IMR-90 (cell line): ENCODE measurements at regions not wholly inside any gene's neighbourhood (a gene's known extent, or its start where the extent isn't known, plus 50 kb on each side); places are given as distances from the start of the nearest gene placed in this dataset.

Experiments used
- ATAC-seq: fragments of 200-7000 bp; cut with Tn5 transposase; 2 replicates; pipeline ENCODE4 v1.9.1; 2020; ENCODE audit warnings: low read depth, mild to moderate bottlenecking, moderate library complexity
- BruUV-seq: library from RNA; stranded (reverse); fragments of 400-500 nt; replicated peaks from 2 replicates; lab custom pipeline; 2021; lab: Mats Ljungman, UMichigan
- CTCF ChIA-PET: fragments of 300-600 bp; formaldehyde crosslinking; extraction: SDS; loops from one replicate; lab custom pipeline; 2021; ENCODE audit warnings: antibody characterized with exemption; lab: Yijun Ruan, JAX
- POLR2A ChIA-PET: fragments of 300-600 bp; sonication (Branson Sonifier 250); formaldehyde crosslinking; loops from one replicate; lab custom pipeline; 2022; ENCODE audit warnings: antibody characterized with exemption; ENCODE audit not compliant: unreplicated experiment; lab: Charles Lee
- DNase-seq: peaks from one replicate; pipeline ENCODE4 v3.0.0; 2013
- H2AFZ ChIP-seq: replicated peaks from 2 replicates; pipeline ENCODE3; 2013; ENCODE audit warnings: low read length, mild to moderate bottlenecking; ENCODE audit not compliant: poor library complexity
- H2AK5ac ChIP-seq: 2 replicates; pipeline ENCODE4 v1.6.1; 2013; ENCODE audit warnings: low read depth, low read length, inconsistent platforms
- H2AK9ac ChIP-seq: replicated peaks from 2 replicates; pipeline ENCODE3; 2013; ENCODE audit warnings: mild to moderate bottlenecking, low read depth, low read length, moderate library complexity; ENCODE audit not compliant: poor library complexity
- H2BK120ac ChIP-seq: 2 replicates; pipeline ENCODE4 v1.6.1; 2013; ENCODE audit warnings: low read depth, low read length, inconsistent platforms
- H2BK15ac ChIP-seq: 3 replicates; pipeline ENCODE4 v1.6.1; 2013; ENCODE audit warnings: low read depth, low read length, inconsistent platforms
- H2BK20ac ChIP-seq: 2 replicates; pipeline ENCODE4 v1.6.1; 2013; ENCODE audit warnings: low read depth, mild to moderate bottlenecking, inconsistent platforms, low read length, moderate library complexity
- H2BK5ac ChIP-seq: 2 replicates; pipeline ENCODE4 v1.6.1; 2013; ENCODE audit warnings: mild to moderate bottlenecking, low read depth, low read length, inconsistent platforms; ENCODE audit not compliant: poor library complexity, severe bottlenecking
- H3K14ac ChIP-seq: replicated peaks from 2 replicates; pipeline ENCODE4 v1.6.1; 2013; ENCODE audit warnings: low read depth, low read length, inconsistent platforms
- H3K18ac ChIP-seq: 2 replicates; pipeline ENCODE4 v1.6.1; 2013; ENCODE audit warnings: low read depth, low read length, control low read depth
- H3K23ac ChIP-seq: 2 replicates; pipeline ENCODE4 v1.6.1; 2013; ENCODE audit warnings: low read depth, low read length, inconsistent platforms
- H3K27ac ChIP-seq: 2 replicates; pipeline ENCODE4 v1.5.1; 2013; ENCODE audit warnings: mild to moderate bottlenecking, control low read depth, low read length; ENCODE audit not compliant: insufficient read depth
- H3K27me3 ChIP-seq: 2 replicates; pipeline ENCODE4 v1.6.1; 2013; ENCODE audit warnings: low read length; ENCODE audit not compliant: control insufficient read depth, insufficient read depth
- H3K36me3 ChIP-seq: 2 replicates; pipeline ENCODE4 v1.6.1; 2013; ENCODE audit warnings: low read length, mixed read lengths; ENCODE audit not compliant: control insufficient read depth, insufficient read depth
- H3K4ac ChIP-seq: 2 replicates; pipeline ENCODE4 v1.6.1; 2013; ENCODE audit warnings: low read depth, low read length, inconsistent platforms
- H3K4me1 ChIP-seq: 2 replicates; pipeline ENCODE4 v1.6.1; 2013; ENCODE audit warnings: low read length, mixed read lengths; ENCODE audit not compliant: control insufficient read depth, insufficient read depth
- H3K4me2 ChIP-seq: 2 replicates; pipeline ENCODE4 v1.6.1; 2013; ENCODE audit warnings: low read depth, mild to moderate bottlenecking, control low read depth, low read length, moderate library complexity
- H3K4me3 ChIP-seq: 2 replicates; pipeline ENCODE4 v1.5.1; 2013; ENCODE audit warnings: low read depth, mild to moderate bottlenecking, control low read depth, low read length, moderate library complexity; ENCODE audit not compliant: insufficient read depth
- H3K56ac ChIP-seq: 2 replicates; pipeline ENCODE4 v1.6.1; 2013; ENCODE audit warnings: low read length, inconsistent platforms; ENCODE audit not compliant: insufficient read depth; ENCODE audit errors: extremely low read depth
- H3K79me1 ChIP-seq, 2 experiments: 2 replicates each; pipeline ENCODE4 v1.6.1; 2013; ENCODE audit warnings: low read length in 2 of 2, inconsistent platforms in 1 of 2, low read depth in 1 of 2
- H3K9ac ChIP-seq: 2 replicates; pipeline ENCODE4 v1.6.1; 2013; ENCODE audit warnings: low read depth, low read length, control low read depth
- H3K9me1 ChIP-seq: 2 replicates; pipeline ENCODE4 v1.6.1; 2013; ENCODE audit warnings: low read length, inconsistent platforms; ENCODE audit not compliant: insufficient read depth
- H3K9me3 ChIP-seq: 2 replicates; pipeline ENCODE4 v1.6.1; 2013; ENCODE audit warnings: low read length; ENCODE audit not compliant: control insufficient read depth, insufficient read depth
- H4K20me1 ChIP-seq: 2 replicates; pipeline ENCODE4 v1.6.1; 2013; ENCODE audit warnings: low read length, inconsistent platforms; ENCODE audit not compliant: insufficient read depth
- H4K5ac ChIP-seq: 2 replicates; pipeline ENCODE4 v1.6.1; 2013; ENCODE audit warnings: mild to moderate bottlenecking, low read depth, low read length, control low read depth
- H4K8ac ChIP-seq, 2 experiments: 2 replicates each; pipeline ENCODE4 v1.6.1; 2013; ENCODE audit warnings: low read depth in 2 of 2, low read length in 2 of 2, control low read depth in 1 of 2, inconsistent platforms in 1 of 2
- H4K91ac ChIP-seq: 2 replicates; pipeline ENCODE4 v1.6.1; 2013; ENCODE audit warnings: low read depth, low read length, inconsistent platforms; ENCODE audit not compliant: insufficient read depth
- NFE2L2 ChIP-seq: fragments of 150-350 bp; IDR thresholded peaks from 2 replicates; pipeline ENCODE4 v1.6.1; 2016; ENCODE audit warnings: low read depth, mild to moderate bottlenecking, low read length
- WGBS, 2 experiments: methylation state at CpG; one replicate each; pipeline versions ENCODE4 v1.1.5 to v1.1.7; 2013; ENCODE audit warnings: missing lambda C conversion rate in 2 of 2; ENCODE audit not compliant: insufficient read length in 1 of 2; ENCODE audit errors: extremely low coverage in 2 of 2; 5-methylcytosine and 5-hydroxymethylcytosine counted together
- dilution Hi-C: fragments of 300-500 bp; cut with HindIII; formaldehyde crosslinking; loops from one replicate; pipeline ENCODE4 v1.14.3; 2018; ENCODE audit warnings: low sequenced_read_pairs; ENCODE audit not compliant: unreplicated experiment
- in situ Hi-C: fragments of 300-500 bp; cut with MboI; formaldehyde crosslinking; loops from 3 replicates; pipeline ENCODE4 v1.14.3; 2019; ENCODE audit warnings: low sequenced_read_pairs, inconsistent platforms, mixed read lengths
- intact Hi-C: fragments of 100-400 bp; cut with micrococcal nuclease; formaldehyde crosslinking; loops from 2 replicates; pipeline ENCODE4 v1.10.0; 2022

DNA sequence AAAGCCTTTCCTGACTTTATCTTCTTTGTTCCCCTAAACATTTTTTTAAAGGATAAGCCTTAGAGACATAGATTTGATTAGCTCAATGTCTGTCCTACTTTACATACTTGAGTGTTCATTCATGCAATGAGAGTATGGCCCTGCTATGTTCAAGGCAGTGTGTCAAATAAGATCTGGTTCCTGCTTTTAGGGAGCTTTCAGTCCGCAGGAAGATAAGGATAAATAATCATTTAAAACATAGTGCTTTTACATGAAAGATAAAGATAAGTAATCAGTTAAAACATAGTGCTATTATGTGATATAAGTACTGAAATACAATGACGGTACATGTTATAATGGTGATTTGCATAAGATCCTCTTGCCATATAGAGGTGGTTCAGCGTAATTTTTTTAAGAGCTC lies 378.3 kb upstream of the PRICKLE1 start:
- no peak overlapping the region for H3K4ac ChIP-seq
- ChIA-PET POLR2A (no interaction called here), CTCF (no interaction called here)
- TF ChIP-seq NFE2L2: no peak
- no peaks in the 10 kb centered on the region for H3K79me1 ChIP-seq
- in situ Hi-C loops: no loop called here
- dilution Hi-C loops: no loop called here
- no peak overlapping the region for H2AK5ac ChIP-seq
- no peaks in the 10 kb centered on the region for H4K20me1 ChIP-seq
- H2BK15ac ChIP-seq: no peak overlapping the region
- no CpG with 5 or more reads among the region's 3 CpGs for WGBS, 2 experiments
- no peak overlapping the region for H4K8ac ChIP-seq
- no peak overlapping the region for H2AK9ac ChIP-seq
- no peaks in the 10 kb centered on the region for H3K9me3 ChIP-seq
- H3K36me3 ChIP-seq: no peaks in the 10 kb centered on the region
- no peak overlapping the region for H2BK20ac ChIP-seq
- no peak overlapping the region for H3K23ac ChIP-seq
- H3K9me1 ChIP-seq: no peaks in the 10 kb centered on the region
- H3K9ac ChIP-seq: no peak overlapping the region
- no peak overlapping the region for H2BK5ac ChIP-seq
- H2AFZ ChIP-seq: no peak overlapping the region
- H3K27ac ChIP-seq: no peak overlapping the region
- intact Hi-C loops: no loop called here
- no peak overlapping the region for H3K18ac ChIP-seq
- no peaks in the 10 kb centered on the region for H3K4me1 ChIP-seq
- H2BK120ac ChIP-seq: no peak overlapping the region
- H3K56ac ChIP-seq: no peak overlapping the region
- BruUV-seq: no TSS peak
- no peak overlapping the region for H3K4me2 ChIP-seq
- no peak overlapping the region for H4K5ac ChIP-seq
- DNase-seq (peak; percentile 9), ATAC-seq (no peak)
- no peak overlapping the region for H4K91ac ChIP-seq
- H3K4me3 ChIP-seq: no peak overlapping the region
- no peak overlapping the region for H3K14ac ChIP-seq
- H3K27me3 ChIP-seq: no peaks in the 10 kb centered on the region
